GM18909 (cell line): ENCODE measurements at regions not wholly inside any gene's neighbourhood (a gene's known extent, or its start where the extent isn't known, plus 50 kb on each side); places are given as distances from the start of the nearest gene placed in this dataset.
A peak's percentile ranks its signal among the peaks of the same experiment; 100 is the strongest.

Source experiments
- ATAC-seq: cut with Tn5 transposase; IDR thresholded peaks from one replicate; pipeline ENCODE4 v1.9.1; 2021; ENCODE audit warnings: mild to moderate bottlenecking; ENCODE audit not compliant: unreplicated experiment, poor library complexity

DNA sequence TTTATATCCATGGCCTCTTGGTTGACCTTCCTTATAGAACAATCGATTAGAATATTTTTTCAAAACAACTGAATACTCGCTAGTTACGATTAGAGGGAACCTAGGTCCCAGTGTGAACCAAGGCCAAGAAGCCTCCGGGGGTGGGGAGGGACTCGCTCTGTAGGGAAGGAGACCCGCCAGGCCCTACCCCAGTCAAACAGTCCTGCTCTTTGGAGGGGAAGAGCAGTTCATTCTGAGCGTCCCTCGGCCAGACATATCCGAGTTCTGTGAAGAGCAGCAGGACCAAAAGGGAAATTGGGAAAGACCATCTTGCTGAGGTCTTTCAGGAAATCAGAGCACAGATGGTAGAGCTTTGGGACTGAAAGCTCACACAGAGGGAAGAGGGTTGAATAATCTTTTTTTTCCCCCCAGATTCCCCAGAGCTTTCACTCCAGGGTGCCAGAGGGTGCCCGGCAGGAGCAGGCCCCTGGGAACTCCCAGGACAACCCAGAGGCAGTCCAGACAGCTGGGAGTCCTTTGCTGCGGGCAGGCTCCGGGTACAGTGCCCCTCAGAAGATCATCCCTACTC, 137.2 kb upstream of the HES1 start:
- ATAC-seq = no peak

GRCh38 chr3:194000100-194000499, 135.8 kb upstream of the HES1 start:
- no peak for ATAC-seq

DNA sequence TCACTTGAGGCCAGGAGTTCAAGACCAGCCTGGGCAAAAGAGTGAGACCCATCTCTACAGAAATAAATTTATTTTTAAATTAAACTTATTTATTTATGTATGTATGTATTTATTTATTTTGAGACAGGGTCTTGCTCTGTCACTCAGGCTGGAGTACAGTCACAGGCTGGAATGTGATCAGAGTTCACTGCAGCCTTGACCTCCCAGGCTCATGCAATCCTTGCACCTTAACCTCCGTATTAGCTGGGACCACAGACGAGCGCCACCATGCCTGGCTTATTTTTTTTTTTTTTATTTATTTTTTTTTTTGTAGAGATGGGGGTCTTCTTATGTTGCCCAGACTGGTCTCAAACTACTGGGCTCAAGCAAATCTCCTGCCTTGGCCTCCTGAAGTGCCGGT, 135.2 kb upstream of the HES1 start:
- no peak for ATAC-seq

GRCh38 chr3:194001728-194002459, 134.1 kb upstream of the HES1 start:
- no peak for ATAC-seq

- ATAC-seq = peak; percentile 75
Observed at GRCh38 chr3:194003114-194004057, 132.6 kb upstream of the HES1 start.

GRCh38 chr3:194005930-194006501, 129.9 kb upstream of the HES1 start:
- no peak for ATAC-seq

DNA sequence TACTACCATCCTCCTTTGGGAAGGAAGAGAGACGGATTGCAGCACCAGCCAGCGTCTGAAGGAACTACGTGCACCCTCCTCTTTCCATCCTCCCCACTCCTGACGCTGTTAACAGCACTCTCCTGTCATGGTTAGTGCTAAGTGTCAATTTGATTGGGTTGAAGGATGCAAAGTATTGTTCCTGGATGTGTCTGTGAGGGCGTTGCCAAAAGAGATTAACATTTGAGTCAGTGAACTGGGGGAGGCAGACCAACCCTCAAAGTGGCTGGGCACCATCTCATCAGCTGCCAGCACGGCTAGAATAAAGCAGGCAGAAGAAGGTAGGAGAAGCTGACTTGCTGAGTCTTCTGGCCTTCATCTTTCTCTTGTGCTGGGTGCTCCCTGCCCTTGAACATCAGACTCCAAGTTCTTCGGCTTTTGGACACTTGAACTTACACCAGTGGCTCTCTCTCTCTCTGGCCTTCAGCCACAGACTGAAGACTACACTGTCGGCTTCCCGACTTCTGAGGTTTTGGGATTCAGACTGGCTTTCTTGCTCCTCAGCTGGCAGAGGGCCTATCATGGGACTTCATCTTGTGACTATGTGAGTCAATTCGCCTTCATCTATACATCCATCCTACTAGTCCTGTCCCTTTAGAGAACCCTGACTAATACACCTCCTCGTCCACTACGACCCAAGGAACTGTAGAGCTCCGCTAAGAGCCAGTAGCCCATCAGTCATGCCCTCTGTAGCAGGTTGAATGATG, 128.2 kb upstream of the HES1 start:
- no peak for ATAC-seq

DNA sequence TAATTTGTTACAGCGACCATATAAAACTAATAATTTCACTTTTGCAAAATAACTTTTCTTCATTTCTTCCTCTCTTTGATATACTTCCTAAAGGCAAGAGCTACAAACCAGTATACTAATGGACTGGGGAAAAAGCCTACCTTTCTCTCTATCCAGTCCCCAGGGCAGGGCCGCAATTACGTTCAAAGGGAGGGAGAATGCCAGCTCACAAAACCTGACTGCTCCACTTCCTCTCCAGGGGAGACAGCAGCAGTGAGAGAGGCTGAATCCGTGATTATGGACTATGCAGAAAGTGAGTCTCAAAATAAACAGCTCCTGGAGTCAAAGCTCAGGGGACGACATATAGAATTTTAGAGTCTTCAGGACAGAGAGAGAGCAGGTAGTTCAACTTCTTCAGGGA, 126.9 kb upstream of the HES1 start:
- ATAC-seq = no peak

GRCh38 chr3:194009892-194010533, 125.9 kb upstream of the HES1 start:
- ATAC-seq = no peak

GRCh38 chr3:194011807-194012206, 124.1 kb upstream of the HES1 start:
- no peak for ATAC-seq

- no peak for ATAC-seq
Observed at GRCh38 chr3:194013928-194014327, 122.0 kb upstream of the HES1 start.

GRCh38 chr3:194014756-194015155, 121.2 kb upstream of the HES1 start:
- no peak for ATAC-seq

DNA sequence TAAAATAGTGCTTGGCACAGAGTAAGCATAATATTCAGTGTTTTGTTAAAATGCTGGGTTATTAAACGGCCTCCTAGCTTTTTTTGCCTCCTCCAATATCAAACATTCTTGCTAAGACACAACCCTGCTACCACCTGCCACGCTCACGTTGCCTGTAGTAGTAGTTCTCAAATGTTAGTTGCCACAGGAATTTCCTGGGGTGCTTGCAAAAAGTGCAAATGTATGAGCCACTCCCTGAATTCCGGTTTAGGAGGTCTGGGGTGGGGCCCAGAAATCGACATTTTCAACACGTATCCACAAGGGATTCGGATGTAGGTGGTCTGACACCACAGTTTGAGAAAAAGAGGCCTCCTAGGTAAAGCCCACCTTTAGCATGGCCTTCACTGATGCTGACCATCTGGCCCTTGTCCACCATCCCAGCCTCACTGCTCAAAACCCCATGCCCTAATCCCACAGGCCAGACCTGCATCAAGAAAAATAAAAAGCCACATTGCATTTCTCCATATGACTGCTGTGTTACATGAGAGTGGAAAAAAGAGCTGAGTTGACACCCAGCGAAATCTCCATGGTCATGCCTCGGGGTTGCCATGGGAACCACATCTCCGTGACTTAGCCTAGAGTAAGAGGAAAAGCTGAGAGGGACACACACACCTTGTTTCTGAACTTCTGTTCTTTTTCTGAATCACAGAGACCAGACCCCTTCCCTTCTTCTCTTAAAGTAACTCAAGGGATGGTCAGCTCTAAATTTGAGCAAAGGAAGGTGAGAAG, 116.4 kb upstream of the HES1 start:
- ATAC-seq = no peak

GRCh38 chr3:194022052-194022451, 113.9 kb upstream of the HES1 start:
- ATAC-seq = no peak

DNA sequence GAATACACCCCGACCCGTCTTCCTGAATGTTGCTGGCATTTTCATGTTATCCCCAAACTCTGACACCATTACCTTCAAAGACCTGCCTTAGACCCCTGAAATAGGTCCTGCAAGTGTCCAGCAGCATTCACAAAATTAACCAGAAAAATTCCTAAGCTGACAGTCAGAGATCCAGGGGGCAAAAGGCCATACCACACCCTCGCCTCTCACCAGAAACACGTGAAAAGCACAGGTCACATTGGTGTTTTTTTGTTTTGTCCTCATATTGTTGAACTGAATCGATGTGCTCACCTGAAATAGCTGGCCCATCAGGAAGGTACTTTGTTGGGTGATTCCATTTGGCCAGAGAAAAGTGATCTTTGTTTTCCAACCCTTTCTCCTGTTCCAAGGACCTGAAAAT, 113.1 kb upstream of the HES1 start:
- ATAC-seq = no peak

GRCh38 chr3:194023501-194024280, 112.3 kb upstream of the HES1 start:
- ATAC-seq = no peak

- ATAC-seq = no peak
Observed at GRCh38 chr3:194025119-194025518, 110.8 kb upstream of the HES1 start.

DNA sequence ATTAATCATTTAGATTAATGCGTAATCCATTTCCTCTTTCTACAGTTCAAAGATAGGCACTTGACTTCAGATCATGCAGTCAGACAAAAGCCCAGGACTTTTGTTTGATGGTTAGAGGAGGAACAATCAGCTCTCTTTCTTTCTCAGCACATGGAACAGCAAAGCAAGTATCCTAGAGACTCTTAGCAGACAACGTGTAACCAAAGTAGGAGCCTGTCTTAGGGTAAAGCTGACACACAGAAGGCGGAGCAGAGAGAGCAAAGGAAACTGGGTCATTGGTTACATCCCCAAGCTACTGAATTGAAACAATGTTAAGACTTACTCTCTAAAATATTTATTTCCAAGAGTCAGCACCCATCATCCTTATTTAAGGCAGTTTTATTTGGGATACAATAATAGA, 110.0 kb upstream of the HES1 start:
- ATAC-seq = no peak
